MM.1S (cell line): ENCODE measurements at regions not wholly inside any gene's neighbourhood (a gene's known extent, or its start where the extent isn't known, plus 50 kb on each side); places are given as distances from the start of the nearest gene placed in this dataset.

Source experiments
- EZH2 ChIP-seq: fragments of 300-600 bp; sonication (generic); optimal IDR thresholded peaks from 2 replicates; pipeline ENCODE3; 2017; ENCODE audit warnings: low read depth, mild to moderate bottlenecking, antibody characterized with exemption, low read length, mixed read lengths
- EZH2phosphoT487 ChIP-seq: fragments of 300-600 bp; sonication (generic); IDR thresholded peaks from 2 replicates; pipeline ENCODE4 v1.6.1; 2018; ENCODE audit warnings: antibody characterized with exemption, low read length
- TF ChIP-seq, protein P1 (sequence below): fragments of 300-600 bp; sonication (generic); IDR thresholded peaks from 2 replicates; pipeline ENCODE4 v1.5.1; 2016; ENCODE audit warnings: antibody characterized with exemption, low read length, mixed read lengths

DNA sequence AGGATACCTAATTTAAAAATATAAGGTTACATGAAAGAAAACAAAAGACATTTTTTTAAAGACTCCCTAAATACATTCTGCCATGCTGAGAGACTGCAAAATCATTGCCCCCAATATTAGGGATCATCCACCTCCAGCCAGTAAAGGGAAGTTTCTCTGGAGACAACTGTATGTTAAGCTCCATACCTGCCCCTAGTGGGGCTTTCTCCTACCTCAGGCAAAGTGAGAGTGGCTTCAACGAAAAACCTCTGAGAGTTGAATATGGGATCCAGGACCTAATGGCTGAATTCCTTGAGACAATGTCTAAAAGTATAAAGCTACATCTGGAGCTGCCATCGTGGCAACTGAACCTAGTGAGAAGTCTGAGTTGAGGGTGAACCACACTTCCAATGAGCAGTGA is 248.1 kb upstream of the FIGN start:
- TF ChIP-seq, protein P1, sequence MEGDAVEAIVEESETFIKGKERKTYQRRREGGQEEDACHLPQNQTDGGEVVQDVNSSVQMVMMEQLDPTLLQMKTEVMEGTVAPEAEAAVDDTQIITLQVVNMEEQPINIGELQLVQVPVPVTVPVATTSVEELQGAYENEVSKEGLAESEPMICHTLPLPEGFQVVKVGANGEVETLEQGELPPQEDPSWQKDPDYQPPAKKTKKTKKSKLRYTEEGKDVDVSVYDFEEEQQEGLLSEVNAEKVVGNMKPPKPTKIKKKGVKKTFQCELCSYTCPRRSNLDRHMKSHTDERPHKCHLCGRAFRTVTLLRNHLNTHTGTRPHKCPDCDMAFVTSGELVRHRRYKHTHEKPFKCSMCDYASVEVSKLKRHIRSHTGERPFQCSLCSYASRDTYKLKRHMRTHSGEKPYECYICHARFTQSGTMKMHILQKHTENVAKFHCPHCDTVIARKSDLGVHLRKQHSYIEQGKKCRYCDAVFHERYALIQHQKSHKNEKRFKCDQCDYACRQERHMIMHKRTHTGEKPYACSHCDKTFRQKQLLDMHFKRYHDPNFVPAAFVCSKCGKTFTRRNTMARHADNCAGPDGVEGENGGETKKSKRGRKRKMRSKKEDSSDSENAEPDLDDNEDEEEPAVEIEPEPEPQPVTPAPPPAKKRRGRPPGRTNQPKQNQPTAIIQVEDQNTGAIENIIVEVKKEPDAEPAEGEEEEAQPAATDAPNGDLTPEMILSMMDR: no peak
- TF ChIP-seq EZH2: no peak
- TF ChIP-seq EZH2phosphoT487: no peak
